ENCODE measurements at regions not wholly inside any gene's neighbourhood (a gene's known extent, or its start where the extent isn't known, plus 50 kb on each side); places are given as distances from the start of the nearest gene placed in this dataset.

GRCh38 chr13:87859261-87859660 lies 188.1 kb downstream of the SLITRK5 start:
- ATAC-seq = no peak
- no peaks in the 10 kb centered on the region for H3K9me1 ChIP-seq (ENCODE audit: control insufficient read depth, insufficient read depth, low read length)

More at GRCh38 chr13:87859261-87859660, 188.1 kb downstream of the SLITRK5 start:
- no peak for TF ChIP-seq EP400 (IDR thresholded peaks at IDR 0.05)
- TF ChIP-seq TGIF2 (CRISPR knock-in tag; IDR thresholded peaks at IDR 0.05) = no peak
- TF ChIP-seq, protein P1, sequence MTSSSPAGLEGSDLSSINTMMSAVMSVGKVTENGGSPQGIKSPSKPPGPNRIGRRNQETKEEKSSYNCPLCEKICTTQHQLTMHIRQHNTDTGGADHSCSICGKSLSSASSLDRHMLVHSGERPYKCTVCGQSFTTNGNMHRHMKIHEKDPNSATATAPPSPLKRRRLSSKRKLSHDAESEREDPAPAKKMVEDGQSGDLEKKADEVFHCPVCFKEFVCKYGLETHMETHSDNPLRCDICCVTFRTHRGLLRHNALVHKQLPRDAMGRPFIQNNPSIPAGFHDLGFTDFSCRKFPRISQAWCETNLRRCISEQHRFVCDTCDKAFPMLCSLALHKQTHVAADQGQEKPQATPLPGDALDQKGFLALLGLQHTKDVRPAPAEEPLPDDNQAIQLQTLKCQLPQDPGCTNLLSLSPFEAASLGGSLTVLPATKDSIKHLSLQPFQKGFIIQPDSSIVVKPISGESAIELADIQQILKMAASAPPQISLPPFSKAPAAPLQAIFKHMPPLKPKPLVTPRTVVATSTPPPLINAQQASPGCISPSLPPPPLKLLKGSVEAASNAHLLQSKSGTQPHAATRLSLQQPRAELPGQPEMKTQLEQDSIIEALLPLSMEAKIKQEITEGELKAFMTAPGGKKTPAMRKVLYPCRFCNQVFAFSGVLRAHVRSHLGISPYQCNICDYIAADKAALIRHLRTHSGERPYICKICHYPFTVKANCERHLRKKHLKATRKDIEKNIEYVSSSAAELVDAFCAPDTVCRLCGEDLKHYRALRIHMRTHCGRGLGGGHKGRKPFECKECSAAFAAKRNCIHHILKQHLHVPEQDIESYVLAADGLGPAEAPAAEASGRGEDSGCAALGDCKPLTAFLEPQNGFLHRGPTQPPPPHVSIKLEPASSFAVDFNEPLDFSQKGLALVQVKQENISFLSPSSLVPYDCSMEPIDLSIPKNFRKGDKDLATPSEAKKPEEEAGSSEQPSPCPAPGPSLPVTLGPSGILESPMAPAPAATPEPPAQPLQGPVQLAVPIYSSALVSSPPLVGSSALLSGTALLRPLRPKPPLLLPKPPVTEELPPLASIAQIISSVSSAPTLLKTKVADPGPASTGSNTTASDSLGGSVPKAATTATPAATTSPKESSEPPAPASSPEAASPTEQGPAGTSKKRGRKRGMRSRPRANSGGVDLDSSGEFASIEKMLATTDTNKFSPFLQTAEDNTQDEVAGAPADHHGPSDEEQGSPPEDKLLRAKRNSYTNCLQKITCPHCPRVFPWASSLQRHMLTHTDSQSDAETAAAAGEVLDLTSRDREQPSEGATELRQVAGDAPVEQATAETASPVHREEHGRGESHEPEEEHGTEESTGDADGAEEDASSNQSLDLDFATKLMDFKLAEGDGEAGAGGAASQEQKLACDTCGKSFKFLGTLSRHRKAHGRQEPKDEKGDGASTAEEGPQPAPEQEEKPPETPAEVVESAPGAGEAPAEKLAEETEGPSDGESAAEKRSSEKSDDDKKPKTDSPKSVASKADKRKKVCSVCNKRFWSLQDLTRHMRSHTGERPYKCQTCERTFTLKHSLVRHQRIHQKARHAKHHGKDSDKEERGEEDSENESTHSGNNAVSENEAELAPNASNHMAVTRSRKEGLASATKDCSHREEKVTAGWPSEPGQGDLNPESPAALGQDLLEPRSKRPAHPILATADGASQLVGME (CRISPR knock-in tag; IDR thresholded peaks at IDR 0.05) = no peak
- TF ChIP-seq ZNF780A (CRISPR knock-in tag; IDR thresholded peaks at IDR 0.05) = no peak
- TF ChIP-seq SPI1 (IDR thresholded peaks at IDR 0.05; ENCODE audit: borderline replicate concordance, low read depth, low read length) = no peak
- TF ChIP-seq ZNF696 (CRISPR knock-in tag; conservative IDR thresholded peaks at IDR 0.05) = no peak
- TF ChIP-seq ZNF3 (CRISPR knock-in tag; IDR thresholded peaks at IDR 0.05) = no peak
- TF ChIP-seq ZNF324 (CRISPR knock-in tag; IDR thresholded peaks at IDR 0.05) = no peak
- no peak for TF ChIP-seq ZNF589 (CRISPR knock-in tag; IDR thresholded peaks at IDR 0.05; ENCODE audit: low read depth)
- TF ChIP-seq CBFB (CRISPR knock-in tag; IDR thresholded peaks at IDR 0.05) = no peak
- no peak for TF ChIP-seq ZNF766 (CRISPR knock-in tag; conservative IDR thresholded peaks at IDR 0.05)
- no peak for TF ChIP-seq NFE2L1 (tag; IDR thresholded peaks at IDR 0.05; ENCODE audit: borderline replicate concordance, low read depth)
- TF ChIP-seq ZNF444 (CRISPR knock-in tag; IDR thresholded peaks at IDR 0.05) = no peak
- in situ Hi-C loops (cut with MboI) (no loop called here), intact Hi-C loops (cut with micrococcal nuclease) (no loop called here)
- BruUV-seq (replicated peaks) = no TSS peak
- H3K27me3 ChIP-seq (ENCODE audit: control insufficient read depth in 2 of 2, insufficient read depth in 2 of 2, low read length in 2 of 2) = no peaks in the 10 kb centered on the region
- no peak overlapping the region for H2AFZ ChIP-seq (ENCODE audit: low read depth, low read length)
- H3K4me3 ChIP-seq = no peak overlapping the region
- WGBS (ENCODE audit: insufficient coverage, low coverage, missing lambda C conversion rate) = 0% methylated on average over 3 of the region's 4 CpGs
- FAIRE-seq = no peak
- H3K9ac ChIP-seq (ENCODE audit: insufficient read depth in 1 of 2, low read depth in 2 of 2, low read length in 2 of 2) = no peak overlapping the region
- no peaks in the 10 kb centered on the region for H3K36me3 ChIP-seq (ENCODE audit: control insufficient read depth, insufficient read depth, low read length)
- H3K27ac ChIP-seq (ENCODE audit: extremely low read depth, low read depth, low read length) = no peak overlapping the region
- POLR2A ChIA-PET = no interaction called here
- no peak for DNase-seq (ENCODE audit: extremely low read depth in 1 of 4, low spot score in 3 of 4)
- no peaks in the 10 kb centered on the region for H3K4me1 ChIP-seq (replicated peaks in 1 of 2; ENCODE audit: control insufficient read depth in 2 of 2, insufficient read depth in 2 of 2, low read length in 2 of 2)
- no peaks in the 10 kb centered on the region for H3K79me2 ChIP-seq (ENCODE audit: control insufficient read depth, insufficient read depth, low read length)
- H3K4me2 ChIP-seq (ENCODE audit: insufficient read depth, low read length) = no peak overlapping the region
- H3K9me3 ChIP-seq (replicated peaks; ENCODE audit: control insufficient read depth, insufficient read depth, low read depth, low read length) = no peaks in the 10 kb centered on the region
- CTCF ChIA-PET (ENCODE audit: low intra/inter-chr PET ratio) = no interaction called here
- no peaks in the 10 kb centered on the region for H4K20me1 ChIP-seq (replicated peaks; ENCODE audit: control insufficient read depth, insufficient read depth, low read length)

Data from K562 (cell line).